Neural progenitor cell (in vitro differentiated cells): ENCODE measurements at regions not wholly inside any gene's neighbourhood (a gene's known extent, or its start where the extent isn't known, plus 50 kb on each side); places are given as distances from the start of the nearest gene placed in this dataset.

Experiments used
- CTCF ChIP-seq: fragments of 200-600 bp; sonication (generic); IDR thresholded peaks from 2 replicates; pipeline ENCODE4 v1.5.1; 2017; ENCODE audit warnings: antibody characterized with exemption, mild to moderate bottlenecking
- EZH2 ChIP-seq: fragments of 200-600 bp; sonication (generic); IDR thresholded peaks from 2 replicates; pipeline ENCODE4 v1.6.1; 2017; ENCODE audit warnings: antibody characterized with exemption, mild to moderate bottlenecking, moderate library complexity
- EZH2phosphoT487 ChIP-seq: fragments of 200-600 bp; sonication (generic); IDR thresholded peaks from 2 replicates; pipeline ENCODE4 v1.6.1; 2017; ENCODE audit warnings: antibody characterized with exemption

DNA sequence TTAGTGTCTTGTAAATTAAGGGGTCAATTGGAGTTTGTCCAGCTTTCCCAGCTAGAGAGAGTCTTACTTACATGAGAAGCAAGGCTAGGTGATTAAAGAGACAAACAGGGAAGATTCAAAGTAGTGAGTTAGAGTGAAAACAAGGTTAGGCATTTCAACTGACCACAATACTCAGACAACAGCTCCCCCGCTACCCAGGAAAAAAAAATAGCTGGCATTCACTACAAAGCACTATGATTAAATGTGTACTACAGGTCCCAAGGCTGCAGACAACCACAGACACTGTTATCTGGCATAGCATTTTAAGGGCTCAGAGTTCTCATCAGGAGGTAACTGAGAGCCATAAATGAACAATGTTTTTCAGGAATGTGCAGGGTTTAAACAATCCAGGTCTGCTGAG, 680.9 kb downstream of the TMEM121 start:
- TF ChIP-seq CTCF, result no peak
- TF ChIP-seq EZH2, result no peak
- TF ChIP-seq EZH2phosphoT487, result no peak
